ENCODE measurements at regions not wholly inside any gene's neighbourhood (a gene's known extent, or its start where the extent isn't known, plus 50 kb on each side); places are given as distances from the start of the nearest gene placed in this dataset.
"Not testable (repeated sequence)": the region's sequence is repeated elsewhere in the genome, so short reads cannot be mapped to it uniquely, and the experiment has no call there.

- H3K4me3 Mint-ChIP-seq, result no peak overlapping the region
- peaks cover 0 to 2% of the 10 kb centered on the region in 2 donors for H3K27me3 Mint-ChIP-seq
- no peak overlapping the region for H3K4me3 ChIP-seq (ENCODE audit: control insufficient read depth in 1 of 2, extremely low read depth in 1 of 2, low read length in 1 of 2)
- H3K27ac Mint-ChIP-seq, result no peak overlapping the region
- no peaks in the 10 kb centered on the region for H3K9me3 ChIP-seq
- no peaks in the 10 kb centered on the region for H3K27me3 ChIP-seq (replicated peaks in 1 of 2; ENCODE audit: control insufficient read depth in 2 of 2, extremely low read depth in 1 of 2, insufficient read depth in 2 of 2, low read length in 1 of 2)
- no peak overlapping the region for H3K27ac ChIP-seq (ENCODE audit: low read length)
- H3K9me3 Mint-ChIP-seq, result peaks cover 4 to 28% (median 26%) of the 10 kb centered on the region in 3 donors
- ChIA-PET POLR2A (interaction anchor here in 1 of 2 donors (0.6 kb wide), 1 partner anchor 335 kb away, joined by 4 read pairs; no protein-coding TSS in a partner anchor), CTCF (no interaction called here)
- no peaks in the 10 kb centered on the region for H3K4me1 ChIP-seq (ENCODE audit: control insufficient read depth in 1 of 2, extremely low read depth in 1 of 2, insufficient read depth in 2 of 2, low read length in 2 of 2)
- no peaks in the 10 kb centered on the region for H3K36me3 Mint-ChIP-seq
- H3K4me1 Mint-ChIP-seq, result no peaks in the 10 kb centered on the region
- no peaks in the 10 kb centered on the region for H3K36me3 ChIP-seq (ENCODE audit: control insufficient read depth in 2 of 2, extremely low read depth in 1 of 2, insufficient read depth in 1 of 2, low read length in 1 of 2)
- WGBS (ENCODE audit: insufficient coverage), result no CpG with 5 or more reads among the region's 1 CpG
- no peak for DNase-seq
- ATAC-seq (replicated peaks in 1 of 4), result no peak
Observed at GRCh38 chr5:161002571-161003074, 150.6 kb upstream of the ATP10B start.

- POLR2A ChIA-PET, result no interaction called here
Observed at GRCh38 chr5:161001604-161002003, 149.6 kb upstream of the ATP10B start.

GRCh38 chr5:161001142-161001541 is 149.1 kb upstream of the ATP10B start:
- H3K27me3 ChIP-seq (replicated peaks in 1 of 2; ENCODE audit: control insufficient read depth in 2 of 2, extremely low read depth in 1 of 2, insufficient read depth in 2 of 2, low read length in 1 of 2); H3K4me3 Mint-ChIP-seq; H3K27ac ChIP-seq (ENCODE audit: low read length); ATAC-seq (replicated peaks in 1 of 4); H3K4me1 ChIP-seq (ENCODE audit: control insufficient read depth in 1 of 2, extremely low read depth in 1 of 2, insufficient read depth in 2 of 2, low read length in 2 of 2); H3K27ac Mint-ChIP-seq; CTCF ChIA-PET; H3K4me3 ChIP-seq (ENCODE audit: control insufficient read depth in 1 of 2, extremely low read depth in 1 of 2, low read length in 1 of 2); H3K4me1 Mint-ChIP-seq; H3K27me3 Mint-ChIP-seq; H3K36me3 Mint-ChIP-seq; H3K9me3 ChIP-seq; POLR2A ChIA-PET; DNase-seq; H3K36me3 ChIP-seq (ENCODE audit: control insufficient read depth in 2 of 2, extremely low read depth in 1 of 2, insufficient read depth in 1 of 2, low read length in 1 of 2): not testable (repeated sequence)
- H3K9me3 Mint-ChIP-seq, result peaks cover 4 to 23% (median 21%) of the 10 kb centered on the region in 3 donors
- no CpG with 5 or more reads among the region's 1 CpG for WGBS (ENCODE audit: insufficient coverage)

More at GRCh38 chr5:161001604-161002003, 149.6 kb upstream of the ATP10B start:
- H3K27ac ChIP-seq (ENCODE audit: low read length), result no peak overlapping the region
- DNase-seq, result no peak
- H3K4me1 Mint-ChIP-seq, result no peaks in the 10 kb centered on the region
- H3K4me3 Mint-ChIP-seq, result no peak overlapping the region
- H3K9me3 ChIP-seq, result no peaks in the 10 kb centered on the region
- H3K27me3 Mint-ChIP-seq, result peaks cover 2 to 4% of the 10 kb centered on the region in 2 donors
- no peaks in the 10 kb centered on the region for H3K36me3 Mint-ChIP-seq
- H3K36me3 ChIP-seq (ENCODE audit: control insufficient read depth in 2 of 2, extremely low read depth in 1 of 2, insufficient read depth in 1 of 2, low read length in 1 of 2), result no peaks in the 10 kb centered on the region
- ATAC-seq (replicated peaks in 1 of 4), result no peak
- H3K27ac Mint-ChIP-seq, result no peak overlapping the region
- no peaks in the 10 kb centered on the region for H3K4me1 ChIP-seq (ENCODE audit: control insufficient read depth in 1 of 2, extremely low read depth in 1 of 2, insufficient read depth in 2 of 2, low read length in 2 of 2)
- WGBS (ENCODE audit: insufficient coverage), result 80% methylated on average over 1 of the region's 1 CpG
- no peaks in the 10 kb centered on the region for H3K27me3 ChIP-seq (replicated peaks in 1 of 2; ENCODE audit: control insufficient read depth in 2 of 2, extremely low read depth in 1 of 2, insufficient read depth in 2 of 2, low read length in 1 of 2)
- CTCF ChIA-PET, result no interaction called here
- H3K9me3 Mint-ChIP-seq, result peaks cover 4 to 23% (median 22%) of the 10 kb centered on the region in 3 donors
- H3K4me3 ChIP-seq (ENCODE audit: control insufficient read depth in 1 of 2, extremely low read depth in 1 of 2, low read length in 1 of 2), result no peak overlapping the region

GRCh38 chr5:160991205-160991604 is 139.2 kb upstream of the ATP10B start:
- H3K9me3 Mint-ChIP-seq, result peaks cover 0 to 4% (median 0%) of the 10 kb centered on the region in 3 donors
- H3K27ac ChIP-seq (ENCODE audit: low read length), result no peak overlapping the region
- H3K36me3 ChIP-seq (ENCODE audit: control insufficient read depth in 2 of 2, extremely low read depth in 1 of 2, insufficient read depth in 1 of 2, low read length in 1 of 2), result no peaks in the 10 kb centered on the region
- H3K27ac Mint-ChIP-seq, result no peak overlapping the region
- H3K4me3 Mint-ChIP-seq, result no peak overlapping the region
- H3K27me3 ChIP-seq (replicated peaks in 1 of 2; ENCODE audit: control insufficient read depth in 2 of 2, extremely low read depth in 1 of 2, insufficient read depth in 2 of 2, low read length in 1 of 2), result no peaks in the 10 kb centered on the region
- CTCF ChIA-PET, result no interaction called here
- no peaks in the 10 kb centered on the region for H3K4me1 ChIP-seq (ENCODE audit: control insufficient read depth in 1 of 2, extremely low read depth in 1 of 2, insufficient read depth in 2 of 2, low read length in 2 of 2)
- no peaks in the 10 kb centered on the region for H3K9me3 ChIP-seq
- WGBS (ENCODE audit: insufficient coverage), result no CpG with 5 or more reads among the region's 1 CpG
- POLR2A ChIA-PET, result no interaction called here
- H3K4me3 ChIP-seq (ENCODE audit: control insufficient read depth in 1 of 2, extremely low read depth in 1 of 2, low read length in 1 of 2), result no peak overlapping the region
- H3K4me1 Mint-ChIP-seq, result no peaks in the 10 kb centered on the region
- no peaks in the 10 kb centered on the region for H3K36me3 Mint-ChIP-seq
- DNase-seq, result no peak
- ATAC-seq (replicated peaks in 1 of 4), result no peak
- no peaks in the 10 kb centered on the region for H3K27me3 Mint-ChIP-seq

GRCh38 chr5:160979385-160979784 is 127.4 kb upstream of the ATP10B start:
- no peaks in the 10 kb centered on the region for H3K36me3 Mint-ChIP-seq
- H3K4me1 ChIP-seq (ENCODE audit: control insufficient read depth in 1 of 2, extremely low read depth in 1 of 2, insufficient read depth in 2 of 2, low read length in 2 of 2), result no peaks in the 10 kb centered on the region
- no peak for ATAC-seq (replicated peaks in 1 of 4)

GRCh38 chr5:160978944-160979343 is 126.9 kb upstream of the ATP10B start:
- H3K27me3 Mint-ChIP-seq, result peaks cover 0 to 5% of the 10 kb centered on the region in 2 donors
- no peak for DNase-seq
- Histone ChIP-seq H3K4me3 (ENCODE audit: control insufficient read depth in 1 of 2, extremely low read depth in 1 of 2, low read length in 1 of 2) (no peak overlapping the region), H3K27me3 (replicated peaks in 1 of 2; ENCODE audit: control insufficient read depth in 2 of 2, extremely low read depth in 1 of 2, insufficient read depth in 2 of 2, low read length in 1 of 2) (no peaks in the 10 kb centered on the region), H3K36me3 (ENCODE audit: control insufficient read depth in 2 of 2, extremely low read depth in 1 of 2, insufficient read depth in 1 of 2, low read length in 1 of 2) (no peaks in the 10 kb centered on the region), H3K27ac (ENCODE audit: low read length) (no peak overlapping the region), H3K4me1 (ENCODE audit: control insufficient read depth in 1 of 2, extremely low read depth in 1 of 2, insufficient read depth in 2 of 2, low read length in 2 of 2) (no peaks in the 10 kb centered on the region), H3K9me3 (no peaks in the 10 kb centered on the region)
- peaks cover 0 to 3% (median 0%) of the 10 kb centered on the region in 3 donors for H3K9me3 Mint-ChIP-seq
- no peak for ATAC-seq (replicated peaks in 1 of 4)
- POLR2A ChIA-PET, result no interaction called here
- H3K27ac Mint-ChIP-seq, result no peak overlapping the region
- CTCF ChIA-PET, result no interaction called here
- no peak overlapping the region for H3K4me3 Mint-ChIP-seq
- no peaks in the 10 kb centered on the region for H3K36me3 Mint-ChIP-seq
- no peaks in the 10 kb centered on the region for H3K4me1 Mint-ChIP-seq

More at GRCh38 chr5:160979385-160979784, 127.4 kb upstream of the ATP10B start:
- Histone ChIP-seq H3K27me3 (replicated peaks in 1 of 2; ENCODE audit: control insufficient read depth in 2 of 2, extremely low read depth in 1 of 2, insufficient read depth in 2 of 2, low read length in 1 of 2) (no peaks in the 10 kb centered on the region), H3K9me3 (no peaks in the 10 kb centered on the region), H3K27ac (ENCODE audit: low read length) (no peak overlapping the region), H3K36me3 (ENCODE audit: control insufficient read depth in 2 of 2, extremely low read depth in 1 of 2, insufficient read depth in 1 of 2, low read length in 1 of 2) (no peaks in the 10 kb centered on the region), H3K4me3 (ENCODE audit: control insufficient read depth in 1 of 2, extremely low read depth in 1 of 2, low read length in 1 of 2) (no peak overlapping the region)
- Mint-ChIP-seq H3K27ac (no peak overlapping the region), H3K4me1 (no peaks in the 10 kb centered on the region), H3K4me3 (no peak overlapping the region), H3K27me3 (peaks cover 0 to 5% of the 10 kb centered on the region in 2 donors), H3K9me3 (peaks cover 0 to 3% (median 0%) of the 10 kb centered on the region in 3 donors)
- ChIA-PET POLR2A (no interaction called here), CTCF (no interaction called here)
- no peak for DNase-seq
- WGBS (ENCODE audit: insufficient coverage), result 80% methylated on average over 1 of the region's 3 CpGs

GRCh38 chr5:160976181-160976580 is 124.2 kb upstream of the ATP10B start:
- Histone ChIP-seq H3K9me3 (no peaks in the 10 kb centered on the region), H3K27me3 (replicated peaks in 1 of 2; ENCODE audit: control insufficient read depth in 2 of 2, extremely low read depth in 1 of 2, insufficient read depth in 2 of 2, low read length in 1 of 2) (no peaks in the 10 kb centered on the region), H3K27ac (ENCODE audit: low read length) (no peak overlapping the region), H3K4me3 (ENCODE audit: control insufficient read depth in 1 of 2, extremely low read depth in 1 of 2, low read length in 1 of 2) (no peak overlapping the region), H3K4me1 (ENCODE audit: control insufficient read depth in 1 of 2, extremely low read depth in 1 of 2, insufficient read depth in 2 of 2, low read length in 2 of 2) (no peaks in the 10 kb centered on the region), H3K36me3 (ENCODE audit: control insufficient read depth in 2 of 2, extremely low read depth in 1 of 2, insufficient read depth in 1 of 2, low read length in 1 of 2) (no peaks in the 10 kb centered on the region)
- DNase-seq (no peak), ATAC-seq (replicated peaks in 1 of 4) (no peak)
- CTCF ChIA-PET, result no interaction called here
- peaks cover 0 to 3% (median 0%) of the 10 kb centered on the region in 3 donors for H3K9me3 Mint-ChIP-seq
- POLR2A ChIA-PET, result no interaction called here
- H3K27me3 Mint-ChIP-seq, result peaks cover 0 to 9% of the 10 kb centered on the region in 2 donors
- H3K27ac Mint-ChIP-seq, result no peak overlapping the region
- H3K4me1 Mint-ChIP-seq, result no peaks in the 10 kb centered on the region
- WGBS (ENCODE audit: insufficient coverage), result no CpG with 5 or more reads among the region's 2 CpGs
- H3K4me3 Mint-ChIP-seq, result no peak overlapping the region
- H3K36me3 Mint-ChIP-seq, result no peaks in the 10 kb centered on the region
